Loucy (cell line): ENCODE measurements at regions not wholly inside any gene's neighbourhood (a gene's known extent, or its start where the extent isn't known, plus 50 kb on each side); places are given as distances from the start of the nearest gene placed in this dataset.

Experiments
- H2AFZ ChIP-seq: fragments of 200-600 bp; sonication (generic); 2 replicates; pipeline ENCODE4 v1.6.0; 2016; ENCODE audit warnings: antibody characterized with exemption, mild to moderate bottlenecking, low read length, moderate library complexity
- H3F3A ChIP-seq: fragments of 200-600 bp; 2 replicates; pipeline ENCODE4 v1.6.0; 2016; ENCODE audit warnings: antibody characterized with exemption, low read depth, mild to moderate bottlenecking
- H3K27me3 ChIP-seq: fragments of 200-600 bp; sonication (generic); 2 replicates; pipeline ENCODE4 v1.6.1; 2014; ENCODE audit warnings: low read length, mild to moderate bottlenecking; ENCODE audit not compliant: insufficient read depth, poor library complexity, severe bottlenecking
- H3K36me3 ChIP-seq: fragments of 200-600 bp; sonication (generic); 2 replicates; pipeline ENCODE4 v1.6.1; 2016; ENCODE audit warnings: low read length; ENCODE audit not compliant: insufficient read depth
- H3K4me1 ChIP-seq: fragments of 200-600 bp; sonication (generic); 2 replicates; pipeline ENCODE4 v1.5.1; 2014; ENCODE audit warnings: low read length, mild to moderate bottlenecking; ENCODE audit not compliant: insufficient read depth, poor library complexity, severe bottlenecking
- H3K4me2 ChIP-seq: fragments of 200-600 bp; sonication (generic); 2 replicates; pipeline ENCODE4 v1.6.0; 2014; ENCODE audit warnings: antibody characterized with exemption, low read length, low read depth, mild to moderate bottlenecking; ENCODE audit not compliant: poor library complexity, severe bottlenecking
- H3K4me3 ChIP-seq: fragments of 200-600 bp; sonication (generic); 2 replicates; pipeline ENCODE4 v1.5.1; 2014; ENCODE audit warnings: low read length, mild to moderate bottlenecking, mixed read lengths; ENCODE audit not compliant: poor library complexity, severe bottlenecking
- H3K79me2 ChIP-seq: fragments of 200-600 bp; sonication (generic); 2 replicates; pipeline ENCODE4 v1.6.1; 2014; ENCODE audit warnings: low read length; ENCODE audit not compliant: insufficient read depth
- H3K9ac ChIP-seq: fragments of 200-600 bp; sonication (generic); 2 replicates; pipeline ENCODE4 v1.6.0; 2014; ENCODE audit warnings: mild to moderate bottlenecking, low read depth, low read length, moderate library complexity; ENCODE audit not compliant: poor library complexity, severe bottlenecking
- H3K9me2 ChIP-seq: fragments of 200-600 bp; sonication (generic); replicated peaks from 2 replicates; pipeline ENCODE4 v1.6.1; 2016; ENCODE audit warnings: low read depth, low read length, mixed read lengths
- H3K9me3 ChIP-seq: fragments of 200-600 bp; sonication (generic); 2 replicates; pipeline ENCODE4 v1.6.1; 2014; ENCODE audit warnings: mild to moderate bottlenecking, antibody characterized with exemption, low read length, low read depth; ENCODE audit not compliant: insufficient read depth
- H4K20me1 ChIP-seq: fragments of 200-600 bp; sonication (generic); 2 replicates; pipeline ENCODE4 v1.6.0; 2014; ENCODE audit warnings: antibody characterized with exemption, low read length, mild to moderate bottlenecking; ENCODE audit not compliant: insufficient read depth, poor library complexity, severe bottlenecking
- EZH2phosphoT487 ChIP-seq: fragments of 200-600 bp; IDR thresholded peaks from 2 replicates; pipeline ENCODE4 v1.6.1; 2018; ENCODE audit warnings: antibody characterized with exemption, mild to moderate bottlenecking, moderate library complexity, borderline replicate concordance
- TF ChIP-seq, protein P1 (sequence below): fragments of 200-600 bp; sonication (generic); conservative IDR thresholded peaks from 2 replicates; pipeline ENCODE4 v1.5.1; 2014; ENCODE audit warnings: mild to moderate bottlenecking, antibody characterized with exemption, low read length

- H3F3A ChIP-seq: no peaks in the 10 kb centered on the region
- TF ChIP-seq, protein P1, sequence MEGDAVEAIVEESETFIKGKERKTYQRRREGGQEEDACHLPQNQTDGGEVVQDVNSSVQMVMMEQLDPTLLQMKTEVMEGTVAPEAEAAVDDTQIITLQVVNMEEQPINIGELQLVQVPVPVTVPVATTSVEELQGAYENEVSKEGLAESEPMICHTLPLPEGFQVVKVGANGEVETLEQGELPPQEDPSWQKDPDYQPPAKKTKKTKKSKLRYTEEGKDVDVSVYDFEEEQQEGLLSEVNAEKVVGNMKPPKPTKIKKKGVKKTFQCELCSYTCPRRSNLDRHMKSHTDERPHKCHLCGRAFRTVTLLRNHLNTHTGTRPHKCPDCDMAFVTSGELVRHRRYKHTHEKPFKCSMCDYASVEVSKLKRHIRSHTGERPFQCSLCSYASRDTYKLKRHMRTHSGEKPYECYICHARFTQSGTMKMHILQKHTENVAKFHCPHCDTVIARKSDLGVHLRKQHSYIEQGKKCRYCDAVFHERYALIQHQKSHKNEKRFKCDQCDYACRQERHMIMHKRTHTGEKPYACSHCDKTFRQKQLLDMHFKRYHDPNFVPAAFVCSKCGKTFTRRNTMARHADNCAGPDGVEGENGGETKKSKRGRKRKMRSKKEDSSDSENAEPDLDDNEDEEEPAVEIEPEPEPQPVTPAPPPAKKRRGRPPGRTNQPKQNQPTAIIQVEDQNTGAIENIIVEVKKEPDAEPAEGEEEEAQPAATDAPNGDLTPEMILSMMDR: no peak
Measured at GRCh38 chr5:159576902-159577301, 246.6 kb upstream of the IL12B start.

DNA sequence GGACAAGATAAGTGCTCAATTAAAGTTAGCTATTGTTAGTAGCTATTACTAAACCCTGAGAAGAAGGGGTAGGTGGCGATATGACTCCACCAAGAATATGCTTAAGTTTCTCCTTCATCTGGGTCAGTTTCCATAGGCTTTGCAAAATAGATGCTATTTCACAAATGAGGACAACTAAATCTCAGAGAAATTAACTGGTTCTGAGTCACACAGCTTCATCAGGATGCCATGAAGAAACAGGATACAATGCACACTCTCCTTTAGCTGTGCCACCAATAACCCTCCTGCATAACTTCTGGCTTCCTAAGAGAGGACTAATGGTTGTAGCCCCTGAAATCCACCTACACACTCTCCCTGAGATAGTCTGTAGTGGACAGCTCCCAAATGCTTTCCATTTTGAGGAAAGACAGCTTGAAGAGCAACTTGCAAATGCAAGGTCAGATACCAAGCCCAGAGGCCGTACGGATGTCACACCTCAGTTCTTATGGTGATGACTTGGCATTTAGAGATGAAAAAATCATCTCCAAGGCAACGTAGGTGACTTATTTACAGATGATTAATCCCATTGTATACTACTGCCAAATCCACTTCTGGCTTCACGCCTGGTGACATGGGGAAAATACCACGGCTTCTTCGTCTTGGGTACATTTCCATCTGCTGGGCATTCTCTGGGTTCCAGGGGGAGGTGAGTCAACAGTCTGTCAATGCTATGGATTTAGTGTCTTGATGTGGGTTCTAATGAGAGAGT, 251.4 kb upstream of the IL12B start:
- TF ChIP-seq, protein P1: no peak
- TF ChIP-seq EZH2phosphoT487: no peak
- Histone ChIP-seq H3F3A (no peaks in the 10 kb centered on the region), H3K27me3 (no peaks in the 10 kb centered on the region), H4K20me1 (no peaks in the 10 kb centered on the region), H3K79me2 (no peaks in the 10 kb centered on the region), H3K4me3 (no peak overlapping the region), H2AFZ (no peak overlapping the region), H3K9ac (no peak overlapping the region), H3K4me2 (no peak overlapping the region), H3K36me3 (no peaks in the 10 kb centered on the region), H3K4me1 (no peaks in the 10 kb centered on the region), H3K9me2 (no peaks in the 10 kb centered on the region), H3K9me3 (no peaks in the 10 kb centered on the region)

More at GRCh38 chr5:159576902-159577301, 246.6 kb upstream of the IL12B start:
- H3K9me3 ChIP-seq: no peaks in the 10 kb centered on the region
- H4K20me1 ChIP-seq: no peaks in the 10 kb centered on the region
- H3K4me3 ChIP-seq: no peak overlapping the region
- H2AFZ ChIP-seq: no peak overlapping the region
- H3K36me3 ChIP-seq: no peaks in the 10 kb centered on the region
- H3K4me2 ChIP-seq: no peak overlapping the region
- no peaks in the 10 kb centered on the region for H3K9me2 ChIP-seq
- no peaks in the 10 kb centered on the region for H3K27me3 ChIP-seq
- no peaks in the 10 kb centered on the region for H3K79me2 ChIP-seq
- H3K4me1 ChIP-seq: no peaks in the 10 kb centered on the region
- H3K9ac ChIP-seq: no peak overlapping the region

DNA sequence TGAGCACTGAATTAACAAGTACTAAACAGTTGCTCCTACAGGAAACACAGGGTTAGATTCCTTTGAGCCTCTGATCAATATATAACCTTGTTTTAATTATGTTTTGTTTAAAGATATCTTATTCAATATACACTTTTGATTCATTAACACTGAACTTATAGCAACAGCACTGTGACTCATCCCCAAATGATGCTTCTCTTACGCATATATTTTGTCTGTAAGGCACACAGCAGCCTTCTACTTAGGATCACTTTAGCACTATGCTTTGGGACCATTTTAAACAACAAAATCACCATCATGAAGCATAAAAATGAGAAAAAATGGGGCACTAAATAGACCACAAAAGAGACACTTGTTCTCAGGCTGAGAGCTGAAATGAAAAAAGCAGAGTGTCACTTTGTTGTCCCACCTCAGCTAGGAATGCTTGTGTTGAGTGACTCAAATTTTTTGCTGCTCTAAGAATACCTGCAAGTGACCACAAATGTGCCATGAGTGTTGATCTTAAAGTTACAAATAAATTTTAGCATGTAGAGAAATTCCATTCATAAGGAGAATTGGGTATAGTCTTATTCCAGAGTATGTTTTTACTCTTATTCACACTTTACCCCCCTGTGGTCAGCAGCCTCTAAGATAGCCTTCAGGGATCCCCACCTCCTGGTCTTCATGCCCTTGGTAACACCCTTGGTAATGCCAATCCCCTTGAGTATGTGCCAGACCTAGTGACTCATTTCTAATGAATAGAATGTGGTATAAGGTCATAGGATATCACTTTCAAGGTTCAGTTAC, 252.7 kb upstream of the IL12B start:
- Histone ChIP-seq H3K9me2 (no peaks in the 10 kb centered on the region), H3K9me3 (no peaks in the 10 kb centered on the region), H3K4me1 (no peaks in the 10 kb centered on the region), H3K27me3 (no peaks in the 10 kb centered on the region), H2AFZ (no peak overlapping the region), H3K9ac (no peak overlapping the region), H3K79me2 (no peaks in the 10 kb centered on the region), H3K36me3 (no peaks in the 10 kb centered on the region), H3F3A (no peaks in the 10 kb centered on the region), H3K4me3 (no peak overlapping the region), H3K4me2 (no peak overlapping the region), H4K20me1 (no peaks in the 10 kb centered on the region)
- TF ChIP-seq EZH2phosphoT487: no peak
- TF ChIP-seq, protein P1: no peak
